Mucosa of rectum (tissue), 2 donors: ENCODE measurements at regions not wholly inside any gene's neighbourhood (a gene's known extent, or its start where the extent isn't known, plus 50 kb on each side); places are given as distances from the start of the nearest gene placed in this dataset.
"Not testable (repeated sequence)": the region's sequence is repeated elsewhere in the genome, so short reads cannot be mapped to it uniquely, and the experiment has no call there.

Experiments used
- H3K27ac ChIP-seq, 2 donors: one replicate each; pipeline ENCODE4 v1.7.0; 2013; ENCODE audit warnings: inconsistent platforms in 2 of 2, low read depth in 2 of 2, low read length in 2 of 2
- H3K27me3 ChIP-seq, 2 donors: one replicate each; pipeline ENCODE4 v1.7.0; 2013; ENCODE audit warnings: low read length in 2 of 2; ENCODE audit not compliant: control insufficient read depth in 2 of 2, insufficient read depth in 2 of 2
- H3K36me3 ChIP-seq, 2 donors: one replicate each; pipeline ENCODE4 v1.7.0; 2013; ENCODE audit warnings: low read length in 2 of 2; ENCODE audit not compliant: control insufficient read depth in 2 of 2, insufficient read depth in 2 of 2
- H3K4me1 ChIP-seq, 2 donors: one replicate each; pipeline ENCODE4 v1.7.0; 2013; ENCODE audit warnings: low read length in 2 of 2, mild to moderate bottlenecking in 1 of 2; ENCODE audit not compliant: control insufficient read depth in 2 of 2, insufficient read depth in 2 of 2
- H3K4me3 ChIP-seq, 2 donors: one replicate each; pipeline ENCODE4 v1.7.0; 2013; ENCODE audit warnings: low read length in 2 of 2
- H3K9ac ChIP-seq, 2 donors: one replicate each; pipeline ENCODE4 v1.7.0; 2013; ENCODE audit warnings: low read length in 2 of 2, low read depth in 1 of 2, mild to moderate bottlenecking in 1 of 2
- H3K9me3 ChIP-seq, 2 donors: one replicate each; pipeline ENCODE4 v1.7.0; 2013; ENCODE audit warnings: low read length in 2 of 2; ENCODE audit not compliant: control insufficient read depth in 2 of 2
- donor health status: healthy.
- donor health status: Normal muscosa, but diverticular disease.

DNA sequence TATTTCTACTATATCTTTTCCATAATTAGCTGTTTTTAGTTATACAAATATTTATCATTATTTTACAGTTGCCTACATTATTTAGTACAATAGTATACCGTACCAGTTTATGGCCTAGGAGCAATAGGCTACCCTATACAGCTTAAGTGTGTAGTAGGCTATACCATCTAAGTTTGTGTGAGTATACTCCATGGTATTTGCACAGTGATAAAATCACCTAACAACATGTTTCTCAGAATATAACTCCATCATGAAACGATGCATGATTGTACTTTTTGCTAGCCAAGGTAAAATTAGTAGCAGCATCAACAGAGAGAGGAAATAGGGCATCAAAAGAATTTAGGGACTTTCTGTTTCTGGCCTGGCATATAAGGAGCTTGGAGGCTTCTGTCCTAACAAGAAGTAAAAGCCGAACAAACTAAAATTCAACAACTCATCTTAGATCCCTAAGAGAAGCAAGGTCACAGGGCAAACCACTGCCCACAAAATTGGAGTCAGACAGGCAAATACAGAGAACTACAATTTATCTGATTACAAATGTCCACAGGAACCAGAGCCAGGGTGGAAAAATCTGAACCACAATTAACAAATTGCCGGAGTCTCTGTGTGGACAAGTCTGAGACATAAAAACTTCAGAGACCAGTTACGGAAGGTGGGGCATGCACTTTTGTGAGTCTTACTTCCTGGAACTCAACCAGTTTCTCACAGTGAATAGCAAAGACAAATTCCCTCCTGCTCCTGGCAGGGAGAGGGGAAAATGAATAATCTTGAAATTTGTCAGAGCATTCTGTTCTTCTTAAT lies 671.4 kb downstream of the RFPL4B start:
- no peak overlapping the region for H3K9ac ChIP-seq
- H3K9me3 ChIP-seq, result no peaks in the 10 kb centered on the region
- no peaks in the 10 kb centered on the region for H3K27me3 ChIP-seq
- H3K4me3 ChIP-seq, result peak overlapping the region in 1 of 2 donors; percentile 14
- no peaks in the 10 kb centered on the region for H3K36me3 ChIP-seq
- H3K27ac ChIP-seq, result peak overlapping the region; percentile 25 to 60
- peaks cover 6 to 9% of the 10 kb centered on the region in 2 donors for H3K4me1 ChIP-seq

DNA sequence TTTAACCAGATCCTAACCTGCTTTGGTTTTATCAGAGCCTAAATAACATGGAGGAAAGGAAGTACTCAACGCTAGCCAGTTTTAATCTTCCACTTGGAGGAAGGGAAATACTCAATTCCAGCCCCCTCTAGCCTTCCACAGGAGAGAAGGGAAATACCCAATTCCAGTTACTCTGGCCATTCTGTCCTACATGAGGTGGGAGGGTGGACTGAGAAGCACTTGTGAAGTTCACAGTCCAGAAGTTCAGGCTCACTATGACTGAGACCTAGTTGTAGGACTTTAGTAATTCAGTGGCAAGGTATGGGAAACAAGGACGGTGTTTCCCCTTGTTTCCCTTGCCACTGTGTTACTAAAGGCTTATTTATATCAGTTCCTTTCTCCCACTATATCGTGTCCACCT lies 672.0 kb downstream of the RFPL4B start:
- Histone ChIP-seq H3K36me3 (no peaks in the 10 kb centered on the region), H3K27ac (peak overlapping the region; percentile 25 to 60), H3K4me1 (peaks cover 6 to 9% of the 10 kb centered on the region in 2 donors), H3K9me3 (no peaks in the 10 kb centered on the region), H3K4me3 (peak overlapping the region in 1 of 2 donors; percentile 14), H3K27me3 (no peaks in the 10 kb centered on the region), H3K9ac (no peak overlapping the region)

DNA sequence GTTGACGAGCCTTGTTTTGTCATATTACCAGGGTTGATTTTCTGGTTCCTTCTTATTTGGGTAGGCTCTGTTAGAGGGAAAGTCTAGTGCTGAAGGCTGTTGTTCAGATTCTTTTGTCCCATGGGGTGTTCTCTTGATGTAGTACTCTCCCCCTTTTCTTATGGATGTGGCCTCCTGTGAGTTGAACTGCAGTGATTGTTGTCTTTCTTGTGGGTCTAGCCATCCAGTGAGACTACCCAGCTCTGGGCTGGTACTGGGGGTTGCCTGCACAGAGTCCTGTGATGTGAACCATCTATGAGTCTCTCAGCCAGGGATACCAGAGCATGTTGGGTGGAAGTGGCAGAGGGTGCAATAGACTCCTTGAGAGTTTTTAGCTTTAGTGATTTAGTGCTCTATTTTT lies 680.6 kb downstream of the RFPL4B start:
- Histone ChIP-seq H3K4me1 (no peaks in the 10 kb centered on the region), H3K27ac (no peak overlapping the region), H3K9ac (no peak overlapping the region), H3K4me3 (no peak overlapping the region), H3K36me3 (no peaks in the 10 kb centered on the region), H3K9me3 (no peaks in the 10 kb centered on the region), H3K27me3 (no peaks in the 10 kb centered on the region)

DNA sequence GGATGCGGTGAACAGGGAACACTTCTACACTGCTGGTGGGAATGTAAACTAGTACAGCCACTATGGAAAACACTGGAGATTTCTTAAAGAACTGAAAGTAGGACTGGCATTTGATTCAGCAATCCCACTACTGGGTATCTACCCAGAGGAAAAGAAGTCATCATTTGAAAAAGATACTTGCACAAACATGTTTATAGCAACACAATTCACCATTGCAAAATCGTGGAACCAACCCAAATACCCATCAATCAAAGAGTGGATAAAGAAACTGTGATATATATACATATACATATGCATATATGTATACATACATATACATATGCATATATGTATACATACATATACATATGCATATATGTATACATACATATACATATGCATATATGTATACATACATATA lies 682.0 kb downstream of the RFPL4B start:
- not testable (repeated sequence) for H3K36me3 ChIP-seq, H3K27ac ChIP-seq, H3K9ac ChIP-seq, H3K27me3 ChIP-seq, H3K9me3 ChIP-seq, H3K4me3 ChIP-seq, H3K4me1 ChIP-seq

DNA sequence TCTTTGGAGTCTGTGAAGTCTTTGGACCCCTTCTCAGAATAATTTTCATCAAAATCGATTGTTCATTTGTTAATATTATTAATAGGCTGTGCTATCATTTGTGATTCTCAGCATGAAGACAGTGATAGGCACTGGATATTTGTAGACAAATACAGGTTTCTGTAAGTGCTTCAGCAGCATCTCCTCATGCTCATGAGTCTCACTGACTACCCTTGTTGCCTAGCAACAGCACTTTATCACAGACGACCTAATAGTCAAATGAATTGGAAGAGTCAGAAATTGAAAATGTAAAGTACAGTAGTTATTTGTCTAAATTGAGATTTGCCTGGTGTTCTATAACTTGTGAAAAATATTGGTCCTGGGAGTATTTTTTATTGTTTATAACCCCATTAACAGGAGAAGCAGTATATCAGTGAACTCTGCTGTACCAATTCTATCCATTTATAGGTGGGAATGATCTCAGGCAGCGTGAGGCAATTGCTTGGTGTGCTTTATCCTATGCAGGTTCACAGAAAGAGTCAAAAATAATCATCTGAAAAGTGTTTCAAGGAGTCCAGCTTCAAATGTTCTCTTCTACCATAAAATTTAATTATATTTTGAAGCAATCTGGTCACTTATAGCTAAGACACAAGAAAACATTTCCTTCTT lies 684.6 kb downstream of the RFPL4B start:
- H3K4me1 ChIP-seq, result no peaks in the 10 kb centered on the region
- H3K9ac ChIP-seq, result no peak overlapping the region
- H3K27me3 ChIP-seq, result no peaks in the 10 kb centered on the region

DNA sequence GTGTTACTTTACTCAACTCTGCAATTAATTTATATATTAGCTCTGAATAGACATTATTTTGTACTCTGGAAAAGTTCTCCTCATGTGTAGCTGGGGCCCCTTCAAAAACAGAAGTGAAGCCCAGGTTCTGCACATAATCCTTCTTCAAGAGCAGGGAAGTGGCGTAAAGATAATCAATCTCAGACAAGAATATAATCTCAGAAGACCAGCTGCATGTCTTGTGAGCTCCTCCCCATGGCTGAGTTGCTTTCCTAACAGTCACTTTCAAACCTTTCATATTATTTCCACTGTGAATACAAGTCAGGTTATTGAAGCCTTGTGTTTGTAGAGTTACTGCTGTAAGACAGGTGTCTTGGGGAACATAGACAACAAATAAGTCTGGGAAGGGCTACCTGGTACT lies 691.9 kb downstream of the RFPL4B start:
- no peak overlapping the region for H3K9ac ChIP-seq
- no peaks in the 10 kb centered on the region for H3K4me1 ChIP-seq
- H3K27ac ChIP-seq, result no peak overlapping the region
- no peaks in the 10 kb centered on the region for H3K27me3 ChIP-seq
- H3K9me3 ChIP-seq, result no peaks in the 10 kb centered on the region
- no peaks in the 10 kb centered on the region for H3K36me3 ChIP-seq
- H3K4me3 ChIP-seq, result no peak overlapping the region

More for the DNA sequence above, 684.6 kb downstream of the RFPL4B start:
- H3K36me3 ChIP-seq, result no peaks in the 10 kb centered on the region
- H3K9me3 ChIP-seq, result no peaks in the 10 kb centered on the region
- no peak overlapping the region for H3K27ac ChIP-seq
- H3K4me3 ChIP-seq, result no peak overlapping the region

DNA sequence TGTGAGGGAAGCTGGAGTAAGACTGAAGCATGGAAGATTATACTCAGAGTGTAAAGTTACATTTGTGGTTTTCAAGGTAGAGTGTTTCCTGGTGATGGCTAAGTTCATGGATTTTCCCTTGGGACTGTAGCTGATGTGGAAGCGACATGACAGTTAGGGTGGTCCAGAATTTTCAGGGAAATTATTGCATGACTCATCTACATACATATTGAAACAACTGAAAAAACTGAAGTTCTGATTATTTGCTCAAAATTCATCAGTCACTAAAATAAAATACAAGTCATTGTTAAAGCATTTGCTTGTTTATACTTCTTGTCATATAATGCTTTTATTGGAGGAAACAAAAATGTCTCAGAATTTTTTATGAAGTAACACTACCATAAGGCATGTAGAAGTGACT lies 700.0 kb downstream of the RFPL4B start:
- H3K36me3 ChIP-seq, result no peaks in the 10 kb centered on the region
- no peaks in the 10 kb centered on the region for H3K9me3 ChIP-seq

DNA sequence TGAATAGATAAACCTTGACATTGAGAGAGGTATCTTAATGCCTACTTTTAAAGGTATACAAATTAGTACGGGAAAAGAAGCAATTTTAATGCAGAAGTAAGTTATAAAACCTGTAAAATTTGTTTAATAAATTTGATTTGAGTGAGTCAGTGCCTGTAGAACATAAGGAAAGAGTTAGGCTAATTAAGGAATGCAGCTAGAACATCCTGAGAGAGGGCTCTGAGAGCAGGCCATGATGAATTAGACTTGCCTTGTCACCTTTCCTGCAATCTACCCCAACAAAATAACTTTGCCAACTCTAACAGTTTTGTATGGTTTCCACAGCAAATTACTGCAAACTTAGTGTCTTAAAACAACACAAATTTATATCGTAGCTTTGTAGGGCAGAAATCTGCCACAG lies 700.8 kb downstream of the RFPL4B start:
- no peaks in the 10 kb centered on the region for H3K36me3 ChIP-seq
- H3K4me1 ChIP-seq, result no peaks in the 10 kb centered on the region
- no peaks in the 10 kb centered on the region for H3K27me3 ChIP-seq
- no peak overlapping the region for H3K9ac ChIP-seq
- H3K4me3 ChIP-seq, result no peak overlapping the region
- no peak overlapping the region for H3K27ac ChIP-seq
- no peaks in the 10 kb centered on the region for H3K9me3 ChIP-seq

More for the DNA sequence above, 700.0 kb downstream of the RFPL4B start:
- Histone ChIP-seq H3K9ac (no peak overlapping the region), H3K4me1 (no peaks in the 10 kb centered on the region), H3K27me3 (no peaks in the 10 kb centered on the region), H3K27ac (no peak overlapping the region), H3K4me3 (no peak overlapping the region)

DNA sequence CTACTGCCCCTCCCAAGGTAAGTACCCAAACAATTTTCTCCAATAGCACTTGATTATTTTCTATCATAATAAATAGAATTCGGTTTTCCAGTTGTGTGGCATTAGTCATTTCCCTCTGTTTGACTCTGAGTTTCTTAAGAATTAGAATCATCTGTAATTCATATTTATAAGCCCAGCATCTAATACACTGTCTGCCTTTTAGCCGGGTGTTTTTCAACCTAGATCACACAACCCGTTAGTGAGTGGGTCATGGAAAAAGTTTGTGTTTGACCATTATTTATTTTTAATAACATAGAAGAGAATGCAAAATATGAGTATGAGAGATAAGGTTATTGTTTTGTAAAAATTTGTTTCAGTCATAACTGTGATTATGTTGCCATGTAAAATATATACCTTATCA lies 701.6 kb downstream of the RFPL4B start:
- H3K36me3 ChIP-seq, result no peaks in the 10 kb centered on the region
- H3K27ac ChIP-seq, result no peak overlapping the region
- no peaks in the 10 kb centered on the region for H3K9me3 ChIP-seq

DNA sequence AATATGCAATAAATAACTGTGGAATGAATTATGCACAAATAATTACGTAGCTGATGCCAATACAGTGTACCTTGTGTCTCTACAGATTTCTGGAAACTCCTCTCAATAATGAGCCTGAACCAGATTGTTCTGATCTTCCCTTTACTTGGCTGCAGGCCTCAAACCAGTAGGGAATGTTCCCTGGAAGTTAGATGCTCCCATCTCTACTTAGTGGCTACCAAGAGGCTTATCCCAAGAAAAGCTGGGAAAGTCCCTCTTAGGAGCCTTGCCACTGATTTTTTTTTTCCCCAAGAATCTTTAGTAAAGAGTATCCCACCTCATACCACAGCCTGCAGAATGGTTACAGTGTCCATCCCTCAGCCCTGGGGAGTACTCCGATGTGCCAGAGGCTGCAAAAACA lies 702.1 kb downstream of the RFPL4B start:
- Histone ChIP-seq H3K9me3 (no peaks in the 10 kb centered on the region), H3K4me3 (no peak overlapping the region), H3K4me1 (no peaks in the 10 kb centered on the region)

More for the DNA sequence above, 701.6 kb downstream of the RFPL4B start:
- Histone ChIP-seq H3K27me3 (no peaks in the 10 kb centered on the region), H3K4me3 (no peak overlapping the region), H3K9ac (no peak overlapping the region), H3K4me1 (no peaks in the 10 kb centered on the region)

More for the DNA sequence above, 702.1 kb downstream of the RFPL4B start:
- Histone ChIP-seq H3K27ac (no peak overlapping the region), H3K9ac (no peak overlapping the region), H3K27me3 (no peaks in the 10 kb centered on the region), H3K36me3 (no peaks in the 10 kb centered on the region)
